ENCODE measurements at regions not wholly inside any gene's neighbourhood (a gene's known extent, or its start where the extent isn't known, plus 50 kb on each side); places are given as distances from the start of the nearest gene placed in this dataset.
"Not testable (repeated sequence)": the region's sequence is repeated elsewhere in the genome, so short reads cannot be mapped to it uniquely, and the experiment has no call there.

DNA sequence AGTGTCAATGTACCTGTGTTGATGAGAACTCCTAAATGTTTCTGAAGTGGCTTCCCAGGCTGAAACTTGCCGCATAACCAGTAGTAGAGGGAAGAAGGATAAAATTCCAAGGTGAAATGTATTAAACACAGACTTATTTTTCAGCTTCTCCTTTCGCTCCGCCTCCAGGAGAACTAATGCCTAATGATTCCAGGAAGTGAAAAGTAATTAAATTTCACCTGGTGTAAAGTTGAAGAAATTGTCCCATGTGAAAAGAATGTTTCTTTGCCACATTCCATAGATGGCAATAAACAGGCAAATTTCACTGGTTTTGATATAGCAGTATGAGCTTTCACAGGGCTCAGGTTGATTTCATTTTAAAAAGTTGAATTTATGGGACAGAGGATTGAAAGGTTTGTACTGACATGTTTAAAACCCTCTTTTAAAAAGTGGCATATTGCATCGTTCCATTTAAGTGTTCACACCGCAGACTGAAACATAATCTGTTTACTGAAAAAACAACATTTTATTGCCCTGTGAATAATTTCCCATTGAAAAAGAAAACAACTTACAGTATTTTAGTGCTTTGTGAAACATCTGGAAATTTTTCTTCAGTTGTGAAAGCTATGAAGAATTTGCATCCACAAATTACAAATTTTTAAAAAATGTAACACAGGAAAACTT is 453.4 kb upstream of the NFE2L3 start:
- Histone ChIP-seq H3K4me3 (ENCODE audit: low read length) (no peak overlapping the region), H3K4me1 (ENCODE audit: insufficient read depth, low read length) (no peaks in the 10 kb centered on the region), H3K9me3 (ENCODE audit: low read depth, low read length) (no peaks in the 10 kb centered on the region), H3K27me3 (ENCODE audit: insufficient read depth, low read length) (no peaks in the 10 kb centered on the region)

DNA sequence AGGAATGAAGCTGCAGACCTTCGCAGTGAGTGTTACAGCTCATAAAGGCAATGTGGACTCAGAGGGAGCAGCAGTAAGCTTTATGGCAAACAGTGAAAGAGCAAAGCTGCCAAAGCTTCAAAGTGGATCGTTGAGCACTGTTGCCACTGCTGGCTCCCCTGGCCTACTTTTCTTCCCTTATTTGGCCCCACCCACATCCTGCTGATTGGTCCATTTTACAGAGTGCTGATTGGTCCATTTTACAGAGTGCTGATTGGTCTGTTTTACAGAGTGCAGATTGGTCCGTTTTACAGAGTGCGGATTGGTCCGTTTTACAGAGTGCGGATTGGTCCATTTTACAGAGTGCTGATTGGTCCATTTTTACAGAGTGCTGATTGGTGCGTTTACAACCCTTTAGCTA is 451.9 kb upstream of the NFE2L3 start:
- not testable (repeated sequence) for H3K4me1 ChIP-seq (ENCODE audit: insufficient read depth, low read length)

DNA sequence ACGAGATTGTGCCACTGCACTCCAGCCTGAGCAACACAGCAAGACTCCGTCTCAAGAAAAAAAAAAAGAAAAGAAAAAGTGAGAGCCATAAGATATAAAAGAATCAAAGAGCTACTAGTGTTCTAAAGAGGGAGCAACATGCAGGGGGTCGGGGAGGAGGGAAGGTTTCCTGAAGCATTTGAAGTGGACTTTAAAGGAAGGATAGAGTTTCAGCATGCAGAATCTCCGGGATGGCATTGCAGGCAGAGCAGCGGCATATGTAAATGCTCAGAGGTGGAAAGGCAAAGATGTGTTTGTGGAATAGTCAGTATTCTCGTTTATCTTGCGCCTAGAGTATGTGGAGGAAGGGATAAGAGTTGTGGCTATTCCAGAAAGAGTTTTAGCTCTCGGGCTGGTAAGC is 447.6 kb upstream of the NFE2L3 start:
- Histone ChIP-seq H3K4me3 (ENCODE audit: low read length) (no peak overlapping the region), H3K9me3 (ENCODE audit: low read depth, low read length) (no peaks in the 10 kb centered on the region), H3K27me3 (ENCODE audit: insufficient read depth, low read length) (no peaks in the 10 kb centered on the region), H3K4me1 (ENCODE audit: insufficient read depth, low read length) (no peaks in the 10 kb centered on the region)

More for the DNA sequence above, 451.9 kb upstream of the NFE2L3 start:
- H3K27me3 ChIP-seq (ENCODE audit: insufficient read depth, low read length); H3K9me3 ChIP-seq (ENCODE audit: low read depth, low read length); H3K4me3 ChIP-seq (ENCODE audit: low read length): not testable (repeated sequence)

DNA sequence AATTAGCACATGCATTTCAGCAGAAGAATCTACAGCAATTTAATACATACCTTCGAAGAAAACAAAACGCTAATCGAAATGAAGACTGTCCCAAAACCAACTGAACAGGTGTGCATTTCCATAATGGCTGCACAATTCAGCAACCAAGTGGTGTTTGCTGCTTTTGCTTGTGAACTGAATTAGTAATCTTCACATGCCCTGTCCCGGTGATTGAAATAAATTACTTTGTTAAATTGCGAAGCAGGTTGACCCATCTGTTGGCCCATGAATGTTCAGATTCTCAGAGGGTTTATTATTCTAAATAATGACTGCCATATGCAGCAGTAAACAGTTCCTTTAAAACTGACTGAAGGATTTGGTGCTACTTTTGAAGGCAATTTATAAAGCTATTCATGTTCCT is 445.2 kb upstream of the NFE2L3 start:
- no peaks in the 10 kb centered on the region for H3K27me3 ChIP-seq (ENCODE audit: insufficient read depth, low read length)
- no peak overlapping the region for H3K4me3 ChIP-seq (ENCODE audit: low read length)
- no peaks in the 10 kb centered on the region for H3K4me1 ChIP-seq (ENCODE audit: insufficient read depth, low read length)
- H3K9me3 ChIP-seq (ENCODE audit: low read depth, low read length): no peaks in the 10 kb centered on the region

DNA sequence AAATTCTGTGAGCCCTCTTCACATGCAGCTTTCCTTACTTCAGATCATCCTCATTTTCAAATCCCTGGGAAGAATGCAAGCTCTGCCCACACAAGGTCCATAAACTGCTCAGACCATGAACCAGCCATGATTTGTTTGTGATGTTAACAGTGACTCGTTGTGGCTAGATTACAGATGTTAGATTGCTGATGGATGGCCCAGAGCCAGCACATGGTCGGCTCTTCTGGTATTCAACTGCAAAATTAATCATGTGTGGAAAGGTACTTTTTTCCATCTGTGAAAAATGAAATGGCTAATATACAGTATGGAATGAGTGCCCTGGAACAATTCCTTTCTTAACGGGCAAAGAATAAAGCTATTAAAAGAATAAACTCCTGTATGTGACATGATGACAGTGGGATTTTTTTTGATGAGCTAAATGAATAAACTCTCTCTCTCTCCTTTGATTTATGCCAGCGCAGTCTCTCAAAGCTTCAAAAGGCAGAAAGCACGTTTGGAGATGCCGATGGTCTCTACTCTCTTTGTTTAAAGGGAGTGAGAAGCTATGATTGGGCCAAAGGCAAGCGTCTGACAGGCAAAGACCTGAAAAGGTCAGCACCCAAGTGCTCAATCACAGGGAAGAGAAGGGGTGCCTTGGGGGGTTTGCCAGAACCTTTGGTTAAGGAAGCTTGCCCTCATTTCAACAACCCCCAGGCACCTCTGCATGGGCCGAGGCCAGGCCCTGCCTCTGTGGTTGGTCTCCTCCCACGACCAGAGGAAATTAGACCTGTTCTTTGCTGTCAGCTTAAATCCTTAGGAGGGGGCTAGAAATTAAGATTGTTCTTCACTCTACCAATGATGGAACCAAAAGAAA is 444.0 kb upstream of the NFE2L3 start:
- H3K27me3 ChIP-seq (ENCODE audit: insufficient read depth, low read length): no peaks in the 10 kb centered on the region
- H3K4me1 ChIP-seq (ENCODE audit: insufficient read depth, low read length): no peaks in the 10 kb centered on the region
- H3K9me3 ChIP-seq (ENCODE audit: low read depth, low read length): no peaks in the 10 kb centered on the region
- no peak overlapping the region for H3K4me3 ChIP-seq (ENCODE audit: low read length)

DNA sequence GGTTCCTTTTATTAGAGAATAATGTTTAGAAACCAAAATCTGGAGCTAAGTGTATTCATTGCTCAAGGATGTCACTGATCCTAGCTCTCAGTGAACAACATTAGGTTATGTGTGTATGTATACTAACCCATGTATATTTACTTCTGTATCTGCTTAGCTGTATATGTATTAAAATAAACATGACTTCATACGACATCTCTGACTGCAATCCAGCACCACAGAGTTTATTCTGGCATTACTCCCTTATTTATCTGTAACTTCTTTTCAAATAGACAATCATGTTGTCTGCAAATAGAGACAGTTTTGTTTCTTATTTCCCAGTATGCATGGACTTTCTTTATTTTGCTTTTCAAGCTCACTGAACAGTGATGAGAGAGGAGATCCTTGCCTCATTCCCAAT is 441.0 kb upstream of the NFE2L3 start:
- Histone ChIP-seq H3K9me3 (ENCODE audit: low read depth, low read length) (no peaks in the 10 kb centered on the region), H3K27me3 (ENCODE audit: insufficient read depth, low read length) (no peaks in the 10 kb centered on the region), H3K4me3 (ENCODE audit: low read length) (no peak overlapping the region), H3K4me1 (ENCODE audit: insufficient read depth, low read length) (no peaks in the 10 kb centered on the region)

DNA sequence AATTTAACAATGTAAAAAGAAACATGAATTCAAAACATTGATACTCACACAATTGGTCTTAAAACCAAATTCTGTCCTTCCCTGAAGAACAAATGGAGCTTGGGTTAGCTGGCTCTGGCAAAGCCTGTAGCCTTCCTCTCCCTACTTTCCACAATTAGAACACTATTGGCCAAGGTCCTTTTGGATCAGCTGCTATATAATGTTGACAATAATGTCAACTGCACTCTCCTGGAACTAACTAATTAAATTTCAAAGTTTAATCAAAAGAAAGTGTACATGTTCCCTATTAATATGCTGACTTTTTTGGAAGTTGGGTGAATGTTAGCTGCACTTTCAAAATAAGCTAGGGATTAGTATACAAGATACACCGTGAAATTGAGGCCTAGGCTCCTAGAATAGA is 440.1 kb upstream of the NFE2L3 start:
- Histone ChIP-seq H3K9me3 (ENCODE audit: low read depth, low read length) (no peaks in the 10 kb centered on the region), H3K27me3 (ENCODE audit: insufficient read depth, low read length) (no peaks in the 10 kb centered on the region), H3K4me1 (ENCODE audit: insufficient read depth, low read length) (no peaks in the 10 kb centered on the region), H3K4me3 (ENCODE audit: low read length) (no peak overlapping the region)

DNA sequence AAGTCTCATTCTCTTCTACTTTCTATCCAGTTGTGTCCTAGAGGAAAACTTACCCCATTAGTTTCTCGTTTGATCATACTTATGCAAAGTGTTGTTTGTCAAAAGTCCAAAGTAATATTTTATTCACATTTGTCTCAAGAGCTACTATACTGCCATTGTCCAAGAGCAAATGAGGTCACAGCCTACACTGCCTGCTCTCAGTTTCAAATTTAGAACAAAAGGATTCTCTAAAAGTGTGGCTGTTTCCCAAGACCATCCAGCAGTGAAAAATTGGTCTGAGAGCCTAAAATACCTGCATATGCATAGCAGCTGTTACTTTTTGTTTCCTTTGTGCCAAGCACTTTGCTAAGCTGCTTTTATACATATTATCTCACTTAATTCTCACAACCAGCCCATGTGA is 439.5 kb upstream of the NFE2L3 start:
- Histone ChIP-seq H3K4me3 (ENCODE audit: low read length) (no peak overlapping the region), H3K27me3 (ENCODE audit: insufficient read depth, low read length) (no peaks in the 10 kb centered on the region), H3K9me3 (ENCODE audit: low read depth, low read length) (no peaks in the 10 kb centered on the region), H3K4me1 (ENCODE audit: insufficient read depth, low read length) (no peaks in the 10 kb centered on the region)

DNA sequence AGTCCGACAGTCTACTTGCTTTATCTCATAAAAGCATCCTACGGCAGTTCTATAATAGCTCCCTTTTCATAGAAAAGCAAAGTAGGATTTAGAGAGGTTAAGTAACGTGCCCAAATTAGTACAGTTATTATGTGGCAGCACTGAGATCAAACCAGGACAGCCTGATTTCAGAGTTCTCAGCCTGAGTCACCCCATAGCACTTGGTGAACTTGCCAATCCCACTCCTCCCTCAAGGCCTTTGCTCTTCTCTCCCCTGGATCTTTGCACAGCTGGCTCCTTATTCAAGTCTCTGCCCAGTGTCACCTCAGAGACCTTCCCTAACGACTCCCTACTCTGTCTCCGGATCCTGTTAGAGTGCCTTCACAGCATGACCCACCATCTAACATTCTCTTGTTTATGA is 438.0 kb upstream of the NFE2L3 start:
- Histone ChIP-seq H3K4me3 (ENCODE audit: low read length) (no peak overlapping the region), H3K27me3 (ENCODE audit: insufficient read depth, low read length) (no peaks in the 10 kb centered on the region), H3K9me3 (ENCODE audit: low read depth, low read length) (no peaks in the 10 kb centered on the region), H3K4me1 (ENCODE audit: insufficient read depth, low read length) (no peaks in the 10 kb centered on the region)

DNA sequence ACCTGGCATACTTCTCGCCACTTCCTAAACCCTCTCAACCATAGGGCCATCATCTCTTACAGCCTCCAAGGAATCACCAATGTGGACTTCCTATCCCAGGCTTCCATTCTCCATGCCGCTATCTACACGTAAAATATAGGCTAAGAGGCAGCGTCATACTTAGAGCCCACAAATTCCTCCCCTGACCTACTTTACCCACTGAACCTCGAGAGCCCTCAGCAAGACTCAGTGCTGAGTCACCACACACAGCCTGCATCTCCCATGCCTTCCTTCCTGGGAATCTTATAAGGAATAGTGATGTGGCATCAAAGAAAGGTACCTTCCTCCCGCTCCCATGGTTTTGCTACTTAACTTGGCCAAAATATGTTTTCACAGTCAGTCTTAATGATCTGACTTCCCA is 435.6 kb upstream of the NFE2L3 start:
- Histone ChIP-seq H3K4me1 (ENCODE audit: insufficient read depth, low read length) (no peaks in the 10 kb centered on the region), H3K27me3 (ENCODE audit: insufficient read depth, low read length) (no peaks in the 10 kb centered on the region), H3K4me3 (ENCODE audit: low read length) (no peak overlapping the region), H3K9me3 (ENCODE audit: low read depth, low read length) (no peaks in the 10 kb centered on the region)

DNA sequence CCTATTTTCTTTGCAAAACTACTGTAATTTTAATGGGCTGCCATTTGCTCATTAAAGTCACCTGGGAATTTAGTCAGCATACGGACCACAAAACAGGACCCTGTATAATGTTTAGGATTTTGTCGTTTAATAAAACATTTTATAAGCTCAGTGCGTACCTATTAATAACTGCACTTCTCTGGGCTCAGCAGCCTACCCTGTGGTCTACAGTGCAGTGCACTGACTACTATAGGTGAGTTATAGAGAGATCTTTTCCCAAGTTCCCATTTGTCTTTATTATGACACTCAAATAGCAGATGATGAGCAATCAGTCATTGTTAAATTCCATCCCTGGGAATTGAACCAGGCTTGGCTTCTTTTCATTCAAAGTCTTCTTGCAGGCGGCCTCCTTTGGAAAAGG is 433.4 kb upstream of the NFE2L3 start:
- H3K9me3 ChIP-seq (ENCODE audit: low read depth, low read length): no peaks in the 10 kb centered on the region
- H3K4me1 ChIP-seq (ENCODE audit: insufficient read depth, low read length): no peaks in the 10 kb centered on the region
- no peaks in the 10 kb centered on the region for H3K27me3 ChIP-seq (ENCODE audit: insufficient read depth, low read length)
- H3K4me3 ChIP-seq (ENCODE audit: low read length): no peak overlapping the region

DNA sequence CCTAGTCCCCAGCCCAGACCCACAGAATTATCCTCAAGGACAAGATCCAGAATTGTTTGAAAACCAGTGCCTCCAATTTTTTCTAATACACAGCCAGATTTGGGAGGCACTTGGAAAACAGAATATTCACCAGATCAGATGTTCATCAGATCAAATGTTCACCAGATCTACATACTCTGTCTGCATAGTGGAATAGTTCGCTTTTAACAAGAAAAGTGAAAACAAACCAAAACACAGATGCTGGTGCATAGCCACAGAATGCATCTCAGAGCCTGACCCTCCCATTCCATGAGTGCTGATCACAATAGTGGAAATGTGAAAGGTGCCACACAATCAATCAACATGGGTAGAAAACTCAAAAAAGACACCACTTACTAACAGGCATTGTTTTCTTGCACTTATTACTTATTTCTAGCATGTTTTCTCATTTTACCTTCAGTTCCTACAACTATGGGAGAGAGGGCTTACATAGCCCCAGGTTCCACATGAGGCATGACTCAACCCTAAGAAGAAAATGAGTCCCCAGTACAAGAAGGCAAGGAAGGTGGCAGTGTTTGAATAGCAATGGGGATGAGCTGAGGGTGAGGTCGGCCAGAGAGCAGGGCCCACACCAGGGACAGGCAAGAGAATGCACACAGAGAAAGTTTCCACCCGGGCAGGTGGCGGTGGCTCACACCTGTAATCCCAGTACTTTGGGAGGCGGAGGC is 432.7 kb upstream of the NFE2L3 start:
- Histone ChIP-seq H3K9me3 (ENCODE audit: low read depth, low read length) (no peaks in the 10 kb centered on the region), H3K27me3 (ENCODE audit: insufficient read depth, low read length) (no peaks in the 10 kb centered on the region), H3K4me3 (ENCODE audit: low read length) (no peak overlapping the region), H3K4me1 (ENCODE audit: insufficient read depth, low read length) (no peaks in the 10 kb centered on the region)

DNA sequence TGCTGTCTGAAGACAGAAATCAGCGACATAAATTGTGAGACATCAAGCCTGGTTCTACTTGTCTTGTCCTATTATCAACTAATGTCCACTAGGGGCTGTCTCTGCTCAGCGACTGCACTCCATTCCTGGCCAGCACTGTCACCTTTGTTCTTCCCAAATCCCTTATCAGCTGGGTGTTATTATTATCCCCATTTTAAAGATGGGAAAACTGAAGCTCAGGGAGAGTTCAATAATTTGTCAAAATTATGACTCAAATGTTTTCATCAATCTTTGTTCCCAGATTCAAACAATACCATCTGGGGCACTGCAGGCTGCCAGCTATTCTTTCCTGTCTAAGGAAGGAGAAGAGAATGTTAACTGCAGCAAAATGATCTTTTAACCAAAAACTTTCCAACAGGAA is 431.6 kb upstream of the NFE2L3 start:
- H3K4me1 ChIP-seq (ENCODE audit: insufficient read depth, low read length): no peaks in the 10 kb centered on the region
- no peaks in the 10 kb centered on the region for H3K27me3 ChIP-seq (ENCODE audit: insufficient read depth, low read length)
- H3K4me3 ChIP-seq (ENCODE audit: low read length): no peak overlapping the region
- H3K9me3 ChIP-seq (ENCODE audit: low read depth, low read length): no peaks in the 10 kb centered on the region

DNA sequence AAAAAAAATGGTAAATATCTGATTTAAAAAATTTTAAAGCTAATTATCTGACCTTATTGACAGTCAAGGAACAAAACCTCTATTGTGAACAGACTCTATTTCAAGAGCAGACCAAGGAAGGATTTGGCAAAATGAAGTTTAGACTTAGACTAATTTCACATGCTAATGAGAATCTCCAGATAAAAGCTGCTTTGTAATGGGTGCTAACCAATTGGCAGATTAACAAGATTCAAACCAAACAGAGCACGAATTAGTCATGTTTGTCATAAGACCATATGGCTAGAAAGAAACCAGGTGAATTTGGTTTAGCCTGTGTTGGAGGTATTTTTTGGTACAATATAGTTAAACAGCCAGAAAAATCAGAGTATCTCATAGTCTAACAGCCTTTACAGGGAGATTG is 429.1 kb upstream of the NFE2L3 start:
- H3K9me3 ChIP-seq (ENCODE audit: low read depth, low read length): no peaks in the 10 kb centered on the region
- no peaks in the 10 kb centered on the region for H3K4me1 ChIP-seq (ENCODE audit: insufficient read depth, low read length)
- no peaks in the 10 kb centered on the region for H3K27me3 ChIP-seq (ENCODE audit: insufficient read depth, low read length)
- no peak overlapping the region for H3K4me3 ChIP-seq (ENCODE audit: low read length)

DNA sequence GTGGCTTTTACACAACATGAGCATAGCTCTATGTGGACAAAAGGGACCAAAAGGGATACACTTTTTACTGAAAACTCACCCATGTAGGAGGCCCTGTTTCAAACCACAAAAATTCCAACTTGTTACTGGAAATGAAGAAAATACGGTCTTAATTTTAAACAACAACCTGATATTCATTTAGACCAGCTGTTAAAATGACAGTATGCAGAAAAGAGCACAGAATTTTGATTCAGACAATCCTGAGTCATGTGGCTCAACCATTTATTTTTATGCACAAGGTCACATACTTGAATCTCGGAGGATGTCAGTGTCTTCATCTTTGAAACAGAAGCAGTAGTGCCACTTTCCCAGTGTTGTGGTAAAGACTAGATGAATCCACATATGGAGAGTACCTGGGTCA is 426.5 kb upstream of the NFE2L3 start:
- Histone ChIP-seq H3K4me1 (ENCODE audit: insufficient read depth, low read length) (no peaks in the 10 kb centered on the region), H3K27me3 (ENCODE audit: insufficient read depth, low read length) (peaks cover 3% of the 10 kb centered on the region), H3K4me3 (ENCODE audit: low read length) (no peak overlapping the region), H3K9me3 (ENCODE audit: low read depth, low read length) (no peaks in the 10 kb centered on the region)

Data from mononuclear cell (primary cell).